Frontal cortex (tissue), 3 donors: ENCODE measurements at regions not wholly inside any gene's neighbourhood (a gene's known extent, or its start where the extent isn't known, plus 50 kb on each side); places are given as distances from the start of the nearest gene placed in this dataset.
"Not testable (repeated sequence)": the region's sequence is repeated elsewhere in the genome, so short reads cannot be mapped to it uniquely, and the experiment has no call there.

Source experiments
- DNase-seq, 2 donors: peaks; one replicate each; pipeline ENCODE4 v3.0.0; 2012; ENCODE audit warnings: low spot score in 2 of 2
- FAIRE-seq: peaks from 2 replicates; lab custom pipeline; 2012; peaks lifted over from hg19 to GRCh38; lab: Jason Lieb, UNC
- donor health status: control.
- donor health status: control.
- donor health status: control.

DNA sequence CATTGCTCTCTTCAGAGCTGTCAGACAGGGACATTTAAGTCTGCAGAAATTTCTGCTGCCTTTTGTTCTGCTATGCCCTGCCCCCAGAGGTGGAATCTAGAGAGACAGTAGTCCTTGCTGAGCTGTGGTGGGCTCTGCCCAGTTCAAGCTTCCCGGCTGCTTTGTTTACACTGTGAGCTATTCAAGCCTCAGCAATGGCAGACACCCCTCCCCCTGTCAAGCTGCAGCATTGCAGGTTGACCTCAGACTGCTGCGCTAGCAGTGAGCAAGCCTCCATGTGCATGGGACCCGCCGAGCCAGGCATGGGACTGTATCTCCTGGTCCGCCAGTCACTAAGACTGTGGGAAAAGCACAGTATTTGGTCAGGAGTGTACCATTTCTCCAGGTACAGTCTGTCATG is 53.6 kb upstream of the MAPK10 start:
- not testable (repeated sequence) for DNase-seq, FAIRE-seq

DNA sequence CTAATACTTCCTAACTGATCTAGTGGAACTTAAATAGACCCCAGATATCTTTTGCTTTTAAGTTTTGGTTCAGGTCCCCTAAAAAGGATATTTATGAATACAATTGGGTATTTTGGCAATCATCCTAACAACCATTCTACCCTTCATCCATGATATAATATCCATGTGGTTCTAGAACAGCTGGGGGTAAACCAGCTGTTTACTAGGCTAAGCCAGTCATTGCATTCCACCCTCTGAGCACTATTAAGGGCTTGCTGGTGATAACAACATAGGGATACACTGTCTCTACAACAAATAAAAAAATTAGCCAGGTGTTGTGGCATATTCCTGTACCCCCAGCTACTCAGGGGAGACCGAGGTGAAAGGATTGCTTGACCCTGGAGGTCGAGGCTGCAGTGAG is 54.8 kb upstream of the MAPK10 start:
- FAIRE-seq (no peak), DNase-seq (no peak)

DNA sequence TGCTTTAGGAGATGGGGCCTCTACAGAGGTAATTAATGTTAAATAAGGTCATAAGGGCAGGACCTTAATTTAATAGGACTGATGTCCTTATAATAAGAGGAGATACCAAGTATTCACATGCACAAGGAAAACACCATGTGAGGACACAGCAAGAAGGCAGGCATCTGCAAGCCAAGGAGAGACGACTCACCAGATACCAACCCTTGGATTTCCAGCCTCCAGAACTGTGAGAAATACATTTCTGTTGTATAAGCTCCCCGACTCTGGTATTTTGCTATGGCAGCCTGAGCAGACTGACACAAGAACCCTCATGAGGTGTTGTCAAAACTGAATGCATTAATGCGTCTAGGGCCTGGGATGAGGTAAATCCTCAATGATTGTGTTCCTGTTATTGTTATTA is 56.2 kb upstream of the MAPK10 start:
- no peak for DNase-seq
- no peak for FAIRE-seq

DNA sequence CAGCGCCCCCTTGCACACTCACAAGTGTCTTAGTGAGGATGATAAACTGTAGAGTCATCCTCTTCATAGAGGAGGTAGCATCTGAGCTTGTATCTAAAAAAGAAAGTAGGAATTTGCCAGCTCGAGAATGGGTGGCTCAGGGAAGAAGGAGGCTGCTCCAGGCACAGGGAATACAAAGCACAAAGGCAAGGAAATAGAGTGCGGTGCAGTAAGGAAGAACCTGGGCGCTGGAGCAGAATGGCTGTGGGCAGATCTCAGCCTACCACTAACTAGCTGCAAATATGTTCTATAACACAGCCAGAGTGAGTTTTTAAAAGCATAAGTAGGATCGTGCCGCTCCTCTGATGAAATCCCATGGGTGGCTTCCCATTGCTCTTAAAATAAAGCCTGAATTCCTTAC is 61.6 kb upstream of the MAPK10 start:
- DNase-seq (no peak), FAIRE-seq (no peak)

DNA sequence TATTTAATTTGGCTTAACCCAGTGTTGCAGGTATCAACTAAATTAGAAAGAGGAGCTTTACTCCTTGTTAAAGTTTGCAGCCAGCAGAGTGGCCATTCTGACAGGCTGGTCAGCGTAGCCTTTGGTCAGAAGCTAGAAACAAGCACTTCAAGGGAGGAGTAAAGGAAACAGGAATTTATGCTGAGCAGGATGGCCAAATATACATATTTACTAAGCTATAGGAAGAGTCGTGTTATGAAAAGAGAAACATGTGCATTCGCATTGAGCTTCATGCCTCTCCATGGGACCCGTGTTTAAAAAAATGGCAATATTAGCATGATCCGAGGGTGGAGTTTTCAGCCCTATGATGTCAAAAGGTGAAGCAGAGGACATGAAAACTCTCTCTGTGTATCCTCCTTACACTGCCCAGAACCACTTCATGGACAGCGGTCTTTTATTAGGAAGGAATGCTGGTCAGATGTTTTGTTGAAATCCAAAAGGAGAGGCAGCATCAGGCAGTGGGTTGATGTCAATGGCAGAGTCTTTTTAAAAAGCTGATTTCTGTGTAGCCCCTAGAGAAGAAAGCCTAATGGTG is 71.8 kb upstream of the MAPK10 start:
- FAIRE-seq = no peak
- DNase-seq = no peak

DNA sequence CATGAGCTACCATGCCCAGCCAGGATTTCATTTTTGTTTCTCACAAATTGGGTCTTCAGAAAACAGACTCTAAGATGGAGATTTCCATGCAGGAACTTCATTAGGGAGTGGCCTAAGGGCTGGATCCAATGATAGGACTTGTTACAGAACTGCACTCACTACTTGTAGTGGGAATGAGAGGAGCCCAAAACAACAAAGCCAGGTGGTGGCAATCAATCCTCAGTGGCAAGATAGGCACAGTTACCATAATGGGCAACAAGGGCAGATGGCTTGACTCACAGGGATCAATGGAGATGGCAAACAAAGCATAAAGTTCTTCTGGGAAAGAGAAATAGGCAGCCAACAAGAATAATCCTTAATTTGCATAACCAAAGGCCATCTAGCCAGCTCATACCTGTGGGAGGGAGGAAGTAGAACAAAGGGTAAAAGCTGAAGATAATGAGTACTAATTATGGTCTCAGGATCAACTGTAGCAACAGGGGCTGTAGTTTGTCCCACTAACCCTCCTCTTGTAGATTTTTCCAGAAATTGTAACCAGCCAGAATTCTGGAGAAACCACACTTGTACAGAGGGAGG is 72.8 kb upstream of the MAPK10 start:
- FAIRE-seq (no peak), DNase-seq (no peak)

DNA sequence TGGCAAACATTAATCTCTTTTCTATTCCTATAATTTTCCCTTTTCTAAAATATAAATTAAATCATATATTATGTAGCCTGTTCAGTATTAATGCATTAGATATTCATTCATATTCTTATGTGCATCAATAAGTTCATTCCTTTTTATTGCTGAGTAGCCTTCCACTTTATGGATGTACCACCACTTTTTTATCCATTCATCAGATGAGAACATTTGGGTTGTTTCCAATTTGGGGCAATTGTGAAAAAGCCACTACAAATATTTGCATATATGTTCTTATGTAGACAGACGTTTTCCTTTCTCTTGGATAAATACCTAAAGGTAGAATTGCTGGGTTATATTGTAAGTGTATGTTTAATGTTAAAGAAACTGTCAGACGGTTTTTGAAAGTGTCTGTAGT is 79.4 kb upstream of the MAPK10 start:
- FAIRE-seq (no peak), DNase-seq (no peak)

DNA sequence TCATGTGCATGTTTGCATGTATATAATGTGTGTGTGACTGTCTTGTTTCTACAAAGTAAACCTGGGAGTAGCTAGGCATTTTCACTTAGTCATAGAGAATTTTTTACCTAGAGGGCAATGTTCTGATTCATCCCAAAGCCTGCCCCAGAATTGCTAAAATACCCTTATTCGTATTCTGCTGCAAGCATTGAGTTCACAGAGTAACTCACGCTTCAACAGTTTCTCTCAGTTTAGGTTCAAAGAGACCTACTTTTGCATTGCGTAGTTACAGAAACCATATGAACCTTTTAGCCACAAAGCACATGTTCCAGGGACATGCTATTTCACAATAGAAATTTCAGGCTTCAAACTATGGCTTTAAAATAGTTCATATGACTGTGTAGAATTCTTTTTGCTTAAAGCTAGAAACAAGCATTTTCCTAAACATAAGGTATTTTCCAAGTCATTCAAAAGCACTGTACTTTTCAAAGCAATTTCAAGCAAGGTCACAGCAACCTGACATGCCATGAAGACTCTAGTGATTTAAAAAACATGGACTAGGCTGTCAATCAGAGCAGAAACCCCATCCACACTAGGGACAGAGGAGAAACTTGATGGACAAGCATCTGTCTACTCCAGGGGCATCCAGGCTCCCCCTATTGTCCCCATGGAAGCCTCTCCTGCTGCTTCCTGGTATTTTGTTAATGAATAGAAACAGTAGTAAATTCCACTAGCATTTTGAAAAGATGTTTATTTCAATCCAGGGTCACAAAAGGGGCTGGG is 81.5 kb upstream of the MAPK10 start:
- DNase-seq (no peak), FAIRE-seq (no peak)

DNA sequence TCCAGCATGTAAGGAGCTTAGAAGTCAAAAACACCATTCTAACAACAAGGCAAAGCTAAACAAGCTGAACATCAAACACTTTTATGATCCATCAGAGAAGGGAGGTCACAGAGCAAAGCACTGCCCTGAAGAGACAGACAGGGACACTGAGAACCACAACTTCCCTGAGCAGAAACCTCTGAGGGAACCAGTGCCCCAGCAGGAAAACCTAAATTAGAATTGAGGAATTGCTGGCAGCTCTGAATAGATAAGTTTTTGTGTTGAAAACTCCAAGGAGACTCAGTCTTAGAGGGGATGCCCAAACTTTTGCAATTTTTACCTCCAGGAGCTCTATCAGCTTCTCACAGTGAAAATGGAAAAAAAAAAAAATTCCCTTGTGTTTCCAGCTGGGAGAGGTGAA is 83.0 kb upstream of the MAPK10 start:
- FAIRE-seq = no peak
- no peak for DNase-seq

DNA sequence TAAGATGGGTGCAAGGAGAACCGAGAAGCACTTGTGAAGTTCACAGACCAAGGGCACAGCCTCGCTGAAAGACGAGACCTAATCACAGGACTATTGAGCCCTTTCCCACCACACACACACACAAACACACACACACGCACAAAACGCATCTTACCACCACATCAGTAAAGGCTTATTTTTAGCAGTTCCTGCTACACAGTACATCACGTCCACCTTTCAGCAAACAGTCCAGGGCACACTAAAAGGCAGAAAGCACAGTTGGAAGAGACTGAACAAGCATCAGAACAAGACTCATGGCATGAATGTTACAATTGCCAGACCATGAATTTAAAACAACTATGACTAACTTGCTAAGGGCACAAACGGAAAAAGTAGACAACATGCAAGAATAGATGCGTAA is 83.6 kb upstream of the MAPK10 start:
- FAIRE-seq (no peak), DNase-seq (no peak)

DNA sequence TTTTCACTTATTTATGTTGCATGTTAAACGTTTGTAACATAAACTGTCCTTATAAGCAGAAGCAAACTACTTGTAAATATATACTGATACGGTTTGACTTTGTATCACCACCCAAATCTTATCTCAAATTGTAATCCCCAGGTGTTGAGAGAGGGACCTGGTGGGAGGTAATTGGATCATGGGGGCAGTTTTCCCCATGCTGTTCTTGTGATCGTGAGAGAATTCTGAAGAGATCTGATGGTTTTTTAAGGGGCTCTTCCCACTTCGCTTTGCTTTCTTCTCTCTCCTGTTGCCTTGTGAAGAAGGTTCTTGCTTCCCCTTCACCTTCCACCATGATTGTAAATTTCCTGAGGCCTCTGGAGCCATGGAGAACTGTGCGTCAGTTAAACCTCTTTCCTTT is 87.1 kb upstream of the MAPK10 start:
- FAIRE-seq (no peak), DNase-seq (no peak)

DNA sequence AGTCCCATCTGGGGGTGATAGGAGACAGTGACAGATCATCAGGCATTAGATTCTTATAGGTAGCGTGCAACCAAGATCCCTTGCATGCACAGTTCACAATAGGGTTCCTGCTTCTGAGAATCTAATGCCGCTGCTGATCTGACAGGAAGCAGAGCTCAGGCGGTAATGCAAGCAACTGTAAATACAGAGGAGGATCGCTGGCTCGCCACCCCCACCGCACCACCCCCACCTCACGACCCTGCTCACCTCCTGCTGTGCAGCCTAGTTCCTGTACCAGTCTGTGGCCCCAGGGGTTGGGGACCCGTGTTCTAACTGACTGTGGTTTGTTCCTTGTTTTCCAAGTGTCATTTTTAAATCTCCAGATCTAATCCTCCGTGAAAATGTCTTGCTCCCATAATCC is 89.0 kb upstream of the MAPK10 start:
- no peak for FAIRE-seq
- no peak for DNase-seq

DNA sequence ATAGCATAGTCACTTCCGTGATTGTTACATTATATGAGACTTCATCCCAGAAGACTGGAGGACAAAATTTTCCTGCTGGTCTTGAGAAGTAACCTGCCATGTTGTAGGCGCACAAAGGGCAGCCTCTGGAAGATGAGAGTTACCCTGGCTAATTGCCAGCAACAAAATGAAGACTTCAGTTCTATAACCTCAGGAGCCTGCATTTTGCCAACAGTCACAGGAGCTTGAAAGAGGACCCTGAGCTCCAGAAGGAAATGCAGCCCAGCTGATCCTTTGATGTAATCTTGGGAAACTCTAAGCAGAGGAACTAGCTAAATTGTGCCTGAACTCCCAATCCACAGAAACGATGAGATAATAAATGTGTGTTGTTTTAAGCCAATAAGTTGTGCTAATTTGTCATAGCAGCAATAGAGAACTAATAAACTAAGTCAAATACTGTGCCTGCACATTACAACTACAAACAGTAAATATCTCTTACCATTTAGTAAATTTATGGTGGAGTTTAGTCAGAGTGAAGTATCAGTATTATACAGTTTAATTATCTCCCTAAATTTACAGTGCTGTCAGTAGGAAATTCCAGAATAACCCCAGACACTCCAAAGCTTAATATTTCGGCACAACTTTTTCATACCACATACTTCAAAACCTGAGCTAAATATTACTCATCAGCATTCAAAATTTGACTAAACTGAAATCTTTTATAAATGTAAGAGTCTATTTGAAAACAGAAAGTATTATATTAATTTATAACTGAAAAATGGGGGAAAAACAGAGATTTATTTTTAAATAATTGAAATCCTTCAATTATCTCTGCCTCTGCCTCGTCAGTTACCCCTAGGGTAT is 90.1 kb upstream of the MAPK10 start:
- FAIRE-seq (no peak), DNase-seq (no peak)

DNA sequence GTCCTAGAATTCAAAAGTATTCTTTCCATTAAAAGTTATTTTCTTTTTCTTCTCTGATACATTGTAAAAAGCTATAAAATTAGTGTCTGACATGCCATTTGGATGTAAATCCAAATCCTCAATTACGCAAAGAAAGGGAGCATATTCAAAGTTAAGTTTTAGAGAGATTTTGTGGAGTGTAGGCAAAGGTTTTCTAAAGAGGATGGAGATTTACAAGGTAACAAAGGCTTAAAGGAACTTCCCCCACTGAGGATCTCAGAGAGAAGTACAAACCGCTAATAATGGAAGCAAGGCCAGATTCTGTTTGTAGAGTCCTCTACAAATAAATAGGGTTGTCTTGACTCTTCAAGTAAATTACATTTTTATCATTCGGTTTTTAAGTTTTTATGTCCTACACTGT is 91.0 kb upstream of the MAPK10 start:
- FAIRE-seq (no peak), DNase-seq (no peak)

DNA sequence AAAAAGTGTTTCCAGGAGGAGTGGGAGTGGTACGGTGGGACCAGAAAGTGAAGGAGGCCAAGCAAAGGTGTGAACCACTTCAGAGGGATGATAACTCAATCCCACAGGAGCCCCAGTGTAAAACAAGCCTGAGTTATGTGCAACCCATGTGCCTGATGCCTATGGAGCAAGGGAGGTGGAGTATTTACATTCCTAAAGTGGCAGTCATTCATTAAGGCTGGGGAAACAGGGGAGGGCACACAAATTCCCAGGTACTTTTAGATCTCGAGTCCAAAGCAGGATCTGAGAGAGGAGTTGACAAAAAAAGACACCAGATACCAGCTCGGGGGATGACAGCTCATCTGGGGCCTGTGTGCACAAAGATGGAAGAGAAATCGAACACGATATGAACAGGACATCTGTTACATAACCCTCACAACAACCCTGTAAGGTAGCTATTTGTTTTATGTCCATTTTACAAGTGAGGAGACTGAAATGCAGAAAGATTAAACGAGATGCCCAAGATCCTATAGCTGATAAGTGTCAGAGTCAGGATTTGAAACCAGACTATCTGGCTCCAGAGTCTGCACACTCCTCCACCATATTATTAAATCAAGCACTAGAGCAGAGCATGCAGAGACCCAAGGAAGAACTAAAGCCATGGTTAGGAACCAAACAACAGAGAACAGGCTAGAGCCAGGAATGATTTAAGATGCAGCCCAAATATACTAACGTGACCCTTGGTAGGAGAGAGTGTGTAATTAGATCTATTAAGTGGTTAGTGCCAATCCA is 91.9 kb upstream of the MAPK10 start:
- DNase-seq (no peak), FAIRE-seq (no peak)

DNA sequence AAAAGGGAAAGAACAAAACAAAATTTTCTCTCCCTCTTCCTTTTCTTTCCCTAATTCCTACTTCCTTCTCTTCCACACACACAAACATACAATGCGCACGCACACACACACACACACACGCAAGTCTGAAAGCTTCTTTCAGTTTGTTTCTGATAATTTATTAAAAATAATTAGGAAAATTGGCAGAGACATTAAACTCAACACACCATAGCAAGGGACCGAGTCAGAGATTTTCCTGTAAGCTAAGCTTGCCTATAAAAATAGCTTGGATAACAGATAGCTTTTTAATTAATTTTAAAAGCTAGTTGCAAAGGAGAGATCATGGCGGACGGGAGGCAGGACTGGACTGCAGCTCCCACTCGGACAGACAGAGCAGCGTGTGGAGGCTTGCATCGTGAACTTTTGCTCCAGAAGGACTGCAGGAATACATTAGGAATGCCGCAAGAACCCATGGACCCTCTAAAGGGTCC is 92.6 kb upstream of the MAPK10 start:
- DNase-seq (no peak), FAIRE-seq (no peak)

DNA sequence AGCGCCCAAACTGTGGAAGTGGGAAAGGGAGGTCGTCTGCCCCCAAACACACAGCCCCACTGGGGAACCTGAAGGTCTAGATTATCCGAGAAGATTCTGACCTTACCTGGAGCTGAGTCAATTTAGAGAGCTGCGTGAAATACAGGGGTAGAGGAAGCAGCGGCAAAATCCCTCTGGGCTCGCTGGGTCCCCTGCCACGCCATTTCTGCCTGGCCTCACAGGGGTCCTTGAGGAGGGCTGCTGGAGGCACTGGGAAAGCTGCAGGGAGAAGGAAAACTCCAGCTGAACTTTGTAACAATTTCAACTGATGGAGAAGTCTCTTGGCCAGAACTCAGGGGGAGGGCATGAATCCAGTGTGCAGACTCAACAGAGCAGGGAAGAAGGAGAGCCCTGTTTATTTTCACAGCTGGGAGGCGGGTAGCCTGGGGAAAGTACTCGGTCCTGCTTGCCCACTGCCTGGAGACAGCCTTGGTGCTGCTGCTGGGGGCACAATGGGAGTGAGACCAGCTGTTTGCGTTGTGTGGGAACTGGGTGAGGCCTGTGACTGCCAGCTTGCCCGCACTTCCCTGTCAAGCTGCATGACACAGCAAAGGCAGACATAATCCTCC is 93.2 kb upstream of the MAPK10 start:
- DNase-seq (no peak), FAIRE-seq (no peak)

DNA sequence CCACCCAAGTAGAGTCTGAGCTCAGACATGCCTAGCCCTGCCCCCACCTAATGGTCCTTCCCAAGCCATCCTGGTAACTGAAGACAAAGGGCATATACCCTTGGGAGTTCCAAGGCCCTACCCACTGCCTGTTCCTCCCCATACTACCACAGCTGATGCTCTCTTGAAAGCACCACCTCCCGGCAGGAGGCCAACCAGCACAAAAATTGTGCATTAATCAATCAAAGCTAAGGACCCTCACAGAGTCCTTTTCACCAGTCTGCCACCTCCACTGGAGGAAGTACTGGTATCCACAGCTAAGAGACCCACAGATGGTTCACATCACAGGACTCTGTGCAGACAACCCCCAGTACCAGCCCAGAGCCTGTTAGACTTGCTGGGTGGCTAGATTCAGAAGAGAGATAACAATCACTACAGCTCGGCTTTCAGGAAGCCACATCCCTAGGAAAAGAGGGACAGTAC is 93.8 kb upstream of the MAPK10 start:
- not testable (repeated sequence) for DNase-seq, FAIRE-seq

DNA sequence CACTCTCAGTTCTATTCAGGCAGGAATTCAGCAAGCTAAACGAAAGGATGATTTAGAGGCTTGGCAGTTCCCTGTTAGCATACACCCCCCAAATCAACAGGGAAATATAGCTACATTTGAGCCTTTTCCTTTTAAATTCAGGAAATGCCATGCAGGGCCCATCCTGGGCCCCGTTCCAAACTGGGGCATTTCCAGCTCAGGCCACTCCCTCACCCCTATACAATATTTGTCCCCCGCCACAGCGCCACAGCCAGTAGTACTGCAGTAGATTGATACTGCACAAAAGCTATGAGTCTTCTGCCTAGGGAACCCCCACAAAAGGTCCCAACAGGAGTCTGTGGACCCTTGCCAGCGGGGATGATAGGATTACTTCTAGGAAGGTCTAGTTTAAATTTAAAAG is 102.0 kb upstream of the MAPK10 start:
- DNase-seq (no peak), FAIRE-seq (no peak)
